ENCODE measurements at regions not wholly inside any gene's neighbourhood (a gene's known extent, or its start where the extent isn't known, plus 50 kb on each side); places are given as distances from the start of the nearest gene placed in this dataset.

DNA sequence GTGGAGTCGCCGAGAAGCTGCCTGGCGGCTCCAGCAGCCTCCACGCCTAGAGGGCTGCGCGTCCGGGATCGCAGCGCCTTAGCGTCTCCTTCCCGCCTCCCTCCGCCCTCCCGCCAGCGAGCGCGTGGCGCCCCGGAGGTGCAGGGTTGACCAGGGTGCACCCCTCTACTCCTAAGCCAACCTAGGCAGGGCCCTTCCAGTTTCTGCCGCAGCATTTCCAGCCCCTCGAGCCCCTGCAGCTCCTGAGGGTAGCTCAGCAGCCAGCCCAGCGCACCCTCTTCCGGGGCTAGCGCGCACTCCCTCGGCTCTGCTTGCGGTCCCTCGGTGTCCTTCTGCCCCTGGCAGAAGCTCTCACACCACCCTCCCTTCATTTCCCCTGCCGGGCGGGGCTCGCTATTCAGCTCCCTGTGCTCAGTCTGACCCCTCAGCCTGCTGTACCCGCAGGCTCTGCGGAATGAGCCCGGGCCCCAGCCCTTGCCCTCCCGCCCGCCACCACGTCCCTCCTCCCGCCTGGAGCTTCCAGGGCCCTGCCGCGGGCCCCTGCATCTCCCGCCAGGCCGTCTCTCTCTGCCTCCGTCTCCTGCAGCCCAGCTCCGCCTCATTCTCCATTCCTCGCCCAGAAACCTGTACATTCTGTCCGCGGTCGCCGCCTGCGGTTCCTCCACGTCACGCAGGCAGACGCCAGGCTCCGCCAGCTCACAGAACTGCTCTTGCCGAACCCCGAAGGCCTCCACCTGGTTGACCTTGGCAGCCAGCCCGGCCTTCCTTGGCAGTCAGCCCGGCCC, 61.8 kb downstream of the SPATA31C2 start:
- TF ChIP-seq CTCF (IDR thresholded peaks at IDR 0.05), result peak; percentile 41
- TF ChIP-seq ZFX (IDR thresholded peaks at IDR 0.05; ENCODE audit: borderline replicate concordance), result no peak

Data from 22Rv1 (cell line).